ENCODE measurements at regions not wholly inside any gene's neighbourhood (a gene's known extent, or its start where the extent isn't known, plus 50 kb on each side); places are given as distances from the start of the nearest gene placed in this dataset.

DNA sequence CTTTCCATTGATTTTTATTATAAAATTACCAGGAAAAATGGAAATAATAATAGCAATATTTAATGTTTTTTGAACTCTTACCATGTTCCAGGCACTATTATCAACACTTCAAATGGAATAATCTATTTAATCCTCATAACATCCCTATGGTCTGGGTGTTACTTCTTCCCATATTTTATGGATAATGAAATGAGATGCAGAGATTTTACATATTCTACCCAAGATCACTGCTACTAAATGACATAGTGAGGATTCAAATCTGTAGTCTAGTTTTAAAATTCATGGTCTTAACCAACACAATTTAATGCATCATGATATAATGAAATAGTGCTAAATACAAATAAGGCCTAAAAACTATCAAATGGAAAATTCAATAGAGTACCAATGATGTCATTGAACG, 70.4 kb upstream of the COL3A1 start:
- TF ChIP-seq, protein P1, sequence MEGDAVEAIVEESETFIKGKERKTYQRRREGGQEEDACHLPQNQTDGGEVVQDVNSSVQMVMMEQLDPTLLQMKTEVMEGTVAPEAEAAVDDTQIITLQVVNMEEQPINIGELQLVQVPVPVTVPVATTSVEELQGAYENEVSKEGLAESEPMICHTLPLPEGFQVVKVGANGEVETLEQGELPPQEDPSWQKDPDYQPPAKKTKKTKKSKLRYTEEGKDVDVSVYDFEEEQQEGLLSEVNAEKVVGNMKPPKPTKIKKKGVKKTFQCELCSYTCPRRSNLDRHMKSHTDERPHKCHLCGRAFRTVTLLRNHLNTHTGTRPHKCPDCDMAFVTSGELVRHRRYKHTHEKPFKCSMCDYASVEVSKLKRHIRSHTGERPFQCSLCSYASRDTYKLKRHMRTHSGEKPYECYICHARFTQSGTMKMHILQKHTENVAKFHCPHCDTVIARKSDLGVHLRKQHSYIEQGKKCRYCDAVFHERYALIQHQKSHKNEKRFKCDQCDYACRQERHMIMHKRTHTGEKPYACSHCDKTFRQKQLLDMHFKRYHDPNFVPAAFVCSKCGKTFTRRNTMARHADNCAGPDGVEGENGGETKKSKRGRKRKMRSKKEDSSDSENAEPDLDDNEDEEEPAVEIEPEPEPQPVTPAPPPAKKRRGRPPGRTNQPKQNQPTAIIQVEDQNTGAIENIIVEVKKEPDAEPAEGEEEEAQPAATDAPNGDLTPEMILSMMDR (IDR thresholded peaks at IDR 0.05) = no peak
- TF ChIP-seq POLR2AphosphoS5 (IDR thresholded peaks at IDR 0.05) (no peak), POLR2A (IDR thresholded peaks at IDR 0.05) (no peak)

All from upper lobe of left lung (tissue), 4 donors.